K562 (cell line): ENCODE measurements at regions not wholly inside any gene's neighbourhood (a gene's known extent, or its start where the extent isn't known, plus 50 kb on each side); places are given as distances from the start of the nearest gene placed in this dataset.

Experiments used
- CTCF ChIP-seq, 3 experiments: IDR thresholded peaks in 2 of 3; conservative IDR thresholded peaks in 1 of 3; 2 replicates each; pipeline ENCODE4 v1.5.1; 2011 to 2012; ENCODE audit warnings: low read length in 3 of 3, mild to moderate bottlenecking in 3 of 3, control low read depth in 2 of 3, improper control_type of control experiment in 1 of 3, inconsistent platforms in 1 of 3, low read depth in 1 of 3, mixed read lengths in 1 of 3, moderate library complexity in 1 of 3; ENCODE audit not compliant: insufficient read depth in 2 of 3
- FOXA1 ChIP-seq: fragments of 450-650 bp; IDR thresholded peaks from 2 replicates; pipeline ENCODE4 v1.6.1; 2016; ENCODE audit warnings: mild to moderate bottlenecking, borderline replicate concordance
- FOXM1 ChIP-seq, 2 experiments: fragments of 450-650 bp in 1 of 2; sonication (generic) in 1 of 2; formaldehyde crosslinking in 1 of 2; IDR thresholded peaks; 2 replicates each; pipeline versions ENCODE4 v1.6.1 to v1.9.0; 2017 to 2022; ENCODE audit warnings: low read depth in 2 of 2, mild to moderate bottlenecking in 2 of 2, missing genetic modification reagents in 1 of 2, moderate library complexity in 1 of 2
- FOXP4 ChIP-seq: sonication (generic); formaldehyde crosslinking; IDR thresholded peaks from 2 replicates; pipeline ENCODE4 v1.8.0; 2022; ENCODE audit warnings: mild to moderate bottlenecking, missing genetic modification reagents, borderline replicate concordance
- GTF2F1 ChIP-seq: IDR thresholded peaks from 2 replicates; pipeline ENCODE4 v1.6.1; 2011; ENCODE audit warnings: low read depth, low read length, improper control_type of control experiment
- HDGF ChIP-seq: fragments of 450-650 bp; IDR thresholded peaks from 2 replicates; pipeline ENCODE4 v1.6.1; 2016
- JUND ChIP-seq, 2 experiments: IDR thresholded peaks; 2 replicates in 1 of 2; 3 replicates in 1 of 2; pipeline ENCODE4 v1.6.1; 2011; ENCODE audit warnings: borderline replicate concordance in 2 of 2, low read depth in 2 of 2, low read length in 2 of 2, improper control_type of control experiment in 1 of 2, missing biosample characterization in 1 of 2, missing genetic modification characterization in 1 of 2, missing genetic modification reagents in 1 of 2
- NR3C1 ChIP-seq: sonication (generic); formaldehyde crosslinking; IDR thresholded peaks from 2 replicates; pipeline ENCODE4 v1.8.1; 2022; ENCODE audit warnings: missing genetic modification reagents
- POLR2A ChIP-seq: fragments of 450-650 bp; conservative IDR thresholded peaks from 2 replicates; pipeline ENCODE4 v1.6.1; 2016
- TEAD2 ChIP-seq: fragments of 450-650 bp; IDR thresholded peaks from 2 replicates; pipeline ENCODE4 v1.6.1; 2016; ENCODE audit warnings: missing genetic modification characterization, control low read depth, missing compliant biosample characterization
- ZBTB11 ChIP-seq, 3 experiments: fragments of 200-800 bp in 1 of 3; fragments of 250-450 bp in 1 of 3; fragments of 450-650 bp in 1 of 3; sonication (Bioruptor Pico) in 1 of 3; sonication (Bioruptor generic) in 1 of 3; formaldehyde crosslinking in 1 of 3; IDR thresholded peaks; 2 replicates each; pipeline versions ENCODE4 v1.6.1 to v1.8.0; 2016 to 2022; ENCODE audit warnings: mild to moderate bottlenecking in 2 of 3, missing genetic modification characterization in 2 of 3, missing compliant biosample characterization in 1 of 3, moderate library complexity in 1 of 3
- ZNF253 ChIP-seq: fragments of 250-450 bp; sonication (Bioruptor Pico); conservative IDR thresholded peaks from 2 replicates; pipeline ENCODE4 v1.6.1; 2021; ENCODE audit warnings: mild to moderate bottlenecking

GRCh38 chr4:80140194-80140593 lies 57.1 kb upstream of the PRDM8 start:
- TF ChIP-seq FOXP4 (CRISPR knock-in tag): no peak
- TF ChIP-seq NR3C1 (CRISPR knock-in tag): no peak
- TF ChIP-seq ZBTB11 (CRISPR knock-in tag; IDR thresholded peaks at IDR 0.05): no peak
- TF ChIP-seq CTCF (IDR thresholded peaks at IDR 0.05 in 2 of 3, conservative IDR thresholded peaks at IDR 0.05 in 1 of 3; ENCODE audit: insufficient read depth in 2 of 3, low read depth in 1 of 3, low read length in 3 of 3): no peak
- TF ChIP-seq HDGF: no peak
- TF ChIP-seq FOXA1: no peak
- no peak for TF ChIP-seq FOXM1 (IDR thresholded peaks at IDR 0.05; ENCODE audit: low read depth)
- TF ChIP-seq FOXM1 (CRISPR knock-in tag; IDR thresholded peaks at IDR 0.05; ENCODE audit: low read depth): no peak
- no peak for TF ChIP-seq JUND (IDR thresholded peaks at IDR 0.05; ENCODE audit: borderline replicate concordance, low read depth, low read length)
- TF ChIP-seq JUND (tag; IDR thresholded peaks at IDR 0.05; ENCODE audit: borderline replicate concordance, low read depth, low read length): no peak
- TF ChIP-seq GTF2F1: no peak
- no peak for TF ChIP-seq TEAD2 (tag)
- no peak for TF ChIP-seq ZNF253 (CRISPR knock-in tag)
- TF ChIP-seq POLR2A: no peak
